MM.1S (cell line): ENCODE measurements at regions not wholly inside any gene's neighbourhood (a gene's known extent, or its start where the extent isn't known, plus 50 kb on each side); places are given as distances from the start of the nearest gene placed in this dataset.

Experiments used
- CTCF ChIP-seq: fragments of 300-600 bp; sonication (generic); IDR thresholded peaks from 2 replicates; pipeline ENCODE4 v1.5.1; 2016; ENCODE audit warnings: antibody characterized with exemption, low read length, mixed read lengths
- EZH2 ChIP-seq: fragments of 300-600 bp; sonication (generic); optimal IDR thresholded peaks from 2 replicates; pipeline ENCODE3; 2017; ENCODE audit warnings: low read depth, mild to moderate bottlenecking, antibody characterized with exemption, low read length, mixed read lengths
- EZH2phosphoT487 ChIP-seq: fragments of 300-600 bp; sonication (generic); IDR thresholded peaks from 2 replicates; pipeline ENCODE4 v1.6.1; 2018; ENCODE audit warnings: antibody characterized with exemption, low read length

- TF ChIP-seq CTCF = no peak
- TF ChIP-seq EZH2phosphoT487 = no peak
- TF ChIP-seq EZH2 = no peak
Measured at GRCh38 chrX:113950081-113950678, 633.7 kb upstream of the HTR2C start.
